ENCODE measurements at regions not wholly inside any gene's neighbourhood (a gene's known extent, or its start where the extent isn't known, plus 50 kb on each side); places are given as distances from the start of the nearest gene placed in this dataset.
"Not testable (repeated sequence)": the region's sequence is repeated elsewhere in the genome, so short reads cannot be mapped to it uniquely, and the experiment has no call there.

DNA sequence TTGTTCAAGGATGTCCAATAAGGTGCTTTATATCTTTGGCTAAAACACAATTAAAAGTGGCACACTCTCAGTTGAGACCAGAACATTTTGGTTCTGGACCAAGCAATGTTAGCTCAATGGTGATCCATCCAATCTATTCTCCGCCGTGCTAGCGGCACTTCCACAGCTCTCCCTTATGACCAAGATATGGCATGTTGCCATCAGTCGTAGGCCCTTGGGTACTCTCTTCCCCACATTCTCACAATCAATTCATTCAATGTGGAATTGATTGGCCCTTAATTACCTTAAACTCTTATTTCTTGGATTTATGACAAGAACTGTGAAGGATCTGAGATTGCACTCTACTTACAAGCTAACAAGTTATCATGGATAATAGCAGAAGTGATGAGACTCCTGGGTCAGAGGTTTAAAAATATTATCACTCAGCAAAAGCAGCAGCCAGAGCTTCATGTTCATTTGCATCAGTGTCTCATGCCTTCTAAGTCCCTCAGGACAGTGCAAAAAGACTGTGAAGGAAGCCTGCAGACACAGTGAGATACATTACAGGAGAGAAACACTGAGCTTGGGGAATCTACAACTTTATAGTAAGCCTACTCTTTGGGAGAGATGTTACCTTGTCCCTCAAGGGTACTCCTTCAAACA, 80.0 kb upstream of the ARG1 start:
- no peak for DNase-seq
- Histone ChIP-seq H3K4me1 (ENCODE audit: insufficient read depth, low read length) (no peaks in the 10 kb centered on the region), H3K36me3 (ENCODE audit: insufficient read depth, low read length) (no peaks in the 10 kb centered on the region), H3K4me3 (ENCODE audit: low read length) (no peak overlapping the region), H3K27me3 (ENCODE audit: control insufficient read depth in 1 of 2, insufficient read depth in 2 of 2, low read length in 2 of 2) (no peaks in the 10 kb centered on the region), H3K9me3 (ENCODE audit: control insufficient read depth in 1 of 2, insufficient read depth in 1 of 2, low read length in 2 of 2) (no peaks in the 10 kb centered on the region), H3K27ac (ENCODE audit: low read depth in 1 of 2, low read length in 2 of 2) (no peak overlapping the region)
- H3K27ac Mint-ChIP-seq: no peak overlapping the region
- H3K27me3 Mint-ChIP-seq: no peaks in the 10 kb centered on the region
- TF ChIP-seq CTCF (IDR thresholded peaks at IDR 0.05): no peak
- intact Hi-C loops (cut with DNase I, micrococcal nuclease): no loop called here
- H3K36me3 Mint-ChIP-seq (ENCODE audit: low read depth): no peaks in the 10 kb centered on the region
- ChIA-PET CTCF (interaction anchor here (1.8 kb wide), 1 partner anchor 10 kb away, joined by 9 read pairs; no protein-coding TSS in a partner anchor), POLR2A (interaction anchor here (0.9 kb wide), 1 partner anchor 35 kb away, joined by 3 read pairs; no protein-coding TSS in a partner anchor)
- no peaks in the 10 kb centered on the region for H3K9me3 Mint-ChIP-seq
- H3K4me1 Mint-ChIP-seq (ENCODE audit: low read depth): no peaks in the 10 kb centered on the region
- H3K4me3 Mint-ChIP-seq: no peak overlapping the region
- ATAC-seq (ENCODE audit: poor library complexity): no peak

- H3K9me3 Mint-ChIP-seq; H3K4me1 ChIP-seq (ENCODE audit: insufficient read depth, low read length); H3K27me3 ChIP-seq (ENCODE audit: control insufficient read depth in 1 of 2, insufficient read depth in 2 of 2, low read length in 2 of 2); H3K36me3 Mint-ChIP-seq (ENCODE audit: low read depth); ATAC-seq (ENCODE audit: poor library complexity); H3K27ac Mint-ChIP-seq; intact Hi-C loops (cut with DNase I, micrococcal nuclease); DNase-seq; H3K4me3 ChIP-seq (ENCODE audit: low read length); CTCF ChIA-PET; H3K27ac ChIP-seq (ENCODE audit: low read depth in 1 of 2, low read length in 2 of 2); H3K9me3 ChIP-seq (ENCODE audit: control insufficient read depth in 1 of 2, insufficient read depth in 1 of 2, low read length in 2 of 2); H3K4me1 Mint-ChIP-seq (ENCODE audit: low read depth); H3K4me3 Mint-ChIP-seq; POLR2A ChIA-PET; H3K27me3 Mint-ChIP-seq; H3K36me3 ChIP-seq (ENCODE audit: insufficient read depth, low read length): not testable (repeated sequence)
Measured at GRCh38 chr6:131504387-131504786, 68.6 kb upstream of the ARG1 start.

DNA sequence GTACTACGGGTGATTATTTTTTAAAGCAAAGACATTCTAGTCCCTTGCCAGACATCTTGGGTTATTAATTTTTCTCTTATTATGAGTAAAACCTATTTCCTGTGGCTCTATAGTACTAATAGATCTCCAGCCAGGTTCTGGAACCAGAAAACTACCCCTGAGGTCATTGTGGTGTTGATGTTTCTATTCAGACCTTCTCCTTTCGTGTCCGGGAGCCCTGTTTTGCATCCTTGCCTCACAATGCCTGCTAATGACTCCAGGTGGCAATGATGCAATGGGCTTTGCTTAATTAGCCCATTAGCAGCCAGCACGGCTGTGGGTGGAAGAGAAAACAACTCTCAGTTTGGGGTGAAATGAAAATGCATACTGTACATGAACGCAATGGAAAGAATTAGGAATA, 62.9 kb upstream of the ARG1 start:
- no peak for ATAC-seq (ENCODE audit: poor library complexity)
- H3K4me1 ChIP-seq (ENCODE audit: insufficient read depth, low read length): no peaks in the 10 kb centered on the region
- ChIA-PET POLR2A (no interaction called here), CTCF (no interaction called here)
- DNase-seq: no peak
- TF ChIP-seq CTCF (IDR thresholded peaks at IDR 0.05): no peak
- no peak overlapping the region for H3K4me3 ChIP-seq (ENCODE audit: low read length)
- no peaks in the 10 kb centered on the region for H3K36me3 ChIP-seq (ENCODE audit: insufficient read depth, low read length)
- H3K9me3 ChIP-seq (ENCODE audit: control insufficient read depth in 1 of 2, insufficient read depth in 1 of 2, low read length in 2 of 2): no peaks in the 10 kb centered on the region
- intact Hi-C loops (cut with DNase I, micrococcal nuclease): no loop called here
- H3K27ac Mint-ChIP-seq: no peak overlapping the region
- H3K9me3 Mint-ChIP-seq: no peaks in the 10 kb centered on the region
- H3K4me3 Mint-ChIP-seq: no peak overlapping the region
- H3K27me3 ChIP-seq (ENCODE audit: control insufficient read depth in 1 of 2, insufficient read depth in 2 of 2, low read length in 2 of 2): no peaks in the 10 kb centered on the region
- H3K36me3 Mint-ChIP-seq (ENCODE audit: low read depth): no peaks in the 10 kb centered on the region
- no peaks in the 10 kb centered on the region for H3K4me1 Mint-ChIP-seq (ENCODE audit: low read depth)
- H3K27me3 Mint-ChIP-seq: no peaks in the 10 kb centered on the region
- H3K27ac ChIP-seq (ENCODE audit: low read depth in 1 of 2, low read length in 2 of 2): no peak overlapping the region

- intact Hi-C loops (cut with DNase I, micrococcal nuclease): no loop called here
- POLR2A ChIA-PET: no interaction called here
Measured at GRCh38 chr6:131510591-131510990, 62.4 kb upstream of the ARG1 start.

More at GRCh38 chr6:131510591-131510990, 62.4 kb upstream of the ARG1 start:
- Mint-ChIP-seq H3K9me3 (no peaks in the 10 kb centered on the region), H3K27ac (no peak overlapping the region), H3K4me1 (ENCODE audit: low read depth) (no peaks in the 10 kb centered on the region), H3K36me3 (ENCODE audit: low read depth) (no peaks in the 10 kb centered on the region), H3K27me3 (no peaks in the 10 kb centered on the region), H3K4me3 (no peak overlapping the region)
- DNase-seq (no peak), ATAC-seq (ENCODE audit: poor library complexity) (no peak)
- H3K9me3 ChIP-seq (ENCODE audit: control insufficient read depth in 1 of 2, insufficient read depth in 1 of 2, low read length in 2 of 2): no peaks in the 10 kb centered on the region
- H3K36me3 ChIP-seq (ENCODE audit: insufficient read depth, low read length): no peaks in the 10 kb centered on the region
- no peak overlapping the region for H3K4me3 ChIP-seq (ENCODE audit: low read length)
- TF ChIP-seq CTCF (IDR thresholded peaks at IDR 0.05): no peak
- H3K27ac ChIP-seq (ENCODE audit: low read depth in 1 of 2, low read length in 2 of 2): no peak overlapping the region
- no peaks in the 10 kb centered on the region for H3K27me3 ChIP-seq (ENCODE audit: control insufficient read depth in 1 of 2, insufficient read depth in 2 of 2, low read length in 2 of 2)
- H3K4me1 ChIP-seq (ENCODE audit: insufficient read depth, low read length): no peaks in the 10 kb centered on the region
- CTCF ChIA-PET: no interaction called here

All from CD4-positive, alpha-beta T cell (primary cell).